ENCODE measurements at regions not wholly inside any gene's neighbourhood (a gene's known extent, or its start where the extent isn't known, plus 50 kb on each side); places are given as distances from the start of the nearest gene placed in this dataset.
"Not testable (repeated sequence)": the region's sequence is repeated elsewhere in the genome, so short reads cannot be mapped to it uniquely, and the experiment has no call there.

DNA sequence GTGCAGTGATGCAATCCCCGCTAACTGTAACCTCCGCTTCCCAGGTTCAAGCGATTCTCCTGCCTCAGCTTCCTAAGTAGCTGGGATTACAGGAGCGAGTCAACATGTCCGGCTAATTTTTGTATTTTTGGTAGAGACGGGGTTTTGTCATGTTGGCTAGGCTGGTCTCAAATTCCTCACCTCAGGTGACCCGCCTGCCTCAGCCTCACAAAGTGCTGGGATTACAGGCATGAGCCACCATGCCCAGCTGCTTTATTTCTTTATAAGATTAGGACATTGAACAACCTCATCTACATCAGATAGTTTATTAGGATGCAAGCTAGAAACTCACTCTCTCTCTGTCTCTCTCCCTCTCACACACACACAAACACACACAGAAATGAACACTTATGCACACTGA is 1102.5 kb downstream of the TAF11L14 start:
- ChIA-PET POLR2A (ENCODE audit: partially characterized antibody) (interaction anchor here (0.6 kb wide), 1 partner anchor 38 kb away, joined by 3 read pairs; no protein-coding TSS in a partner anchor), CTCF (ENCODE audit: partially characterized antibody) (interaction anchor here (0.8 to 1.4 kb wide), 4 partner anchors 12 to 1452 kb away, joined by 3 to 4 read pairs (median 3); no protein-coding TSS in a partner anchor)
- H3K9me3 ChIP-seq (ENCODE audit: insufficient read depth in 2 of 2, low read depth in 1 of 2, low read length in 1 of 2); H4K20me1 ChIP-seq (replicated peaks in 1 of 2; ENCODE audit: control insufficient read depth in 1 of 2, insufficient read depth in 2 of 2, low read length in 2 of 2); H3K23ac ChIP-seq (ENCODE audit: insufficient read length); H3K27me3 ChIP-seq (replicated peaks in 1 of 4; ENCODE audit: control insufficient read depth in 3 of 4, extremely low read depth in 1 of 4, insufficient read depth in 3 of 4, low read length in 3 of 4); H3K4me3 ChIP-seq (ENCODE audit: extremely low read depth in 1 of 4, insufficient read depth in 2 of 4, low read depth in 3 of 4, low read length in 4 of 4); H3K79me2 ChIP-seq (ENCODE audit: control insufficient read depth in 1 of 2, insufficient read depth in 2 of 2, low read length in 2 of 2); FAIRE-seq; H3K14ac ChIP-seq (ENCODE audit: insufficient read length); H3K23me2 ChIP-seq (ENCODE audit: low read depth, low read length); H3K27ac ChIP-seq (ENCODE audit: low read depth, low read length); H3K56ac ChIP-seq (replicated peaks; ENCODE audit: insufficient read length, low read depth, low read length); H3K36me3 ChIP-seq (ENCODE audit: control insufficient read depth in 2 of 4, insufficient read depth in 4 of 4, low read length in 3 of 4); H3K79me1 ChIP-seq (ENCODE audit: low read depth, low read length); H2BK15ac ChIP-seq (ENCODE audit: low read length); DNase-seq (ENCODE audit: low read depth in 1 of 2, low spot score in 2 of 2); H3K9ac ChIP-seq (replicated peaks in 1 of 4; ENCODE audit: extremely low read depth in 1 of 4, low read depth in 3 of 4, low read length in 3 of 4); H4K5ac ChIP-seq (ENCODE audit: insufficient read length, low read depth, low read length); H4K8ac ChIP-seq (ENCODE audit: extremely low read depth, insufficient read depth, low read length): not testable (repeated sequence)
- Histone ChIP-seq H2BK120ac (replicated peaks; ENCODE audit: low read depth, low read length) (peak overlapping the region; percentile 93), H2BK20ac (ENCODE audit: low read length) (peak overlapping the region; percentile 74), H2AK5ac (ENCODE audit: low read depth, low read length) (0 out of 2 replicates have a peak overlapping the region, but pooled peaks have one; percentile 17), H4K91ac (replicated peaks; ENCODE audit: insufficient read length, low read length) (peak overlapping the region; percentile 77), H2BK12ac (ENCODE audit: low read depth, low read length) (peak overlapping the region; percentile 65; the same call in 1 of the 2 replicates), H3K4me2 (ENCODE audit: insufficient read depth in 1 of 2, low read depth in 2 of 2, low read length in 2 of 2) (peak overlapping the region in 1 of 2 experiments; percentile 33; a peak in 1 of 4 replicates), H3K4ac (replicated peaks; ENCODE audit: insufficient read length, low read depth, low read length) (peak overlapping the region; percentile 91), H2AFZ (ENCODE audit: low read length) (peak overlapping the region; percentile 73; the same call in 1 of the 2 replicates), H3K4me1 (replicated peaks in 1 of 4; ENCODE audit: control insufficient read depth in 3 of 4, insufficient read depth in 4 of 4, low read length in 3 of 4) (peaks cover 0 to 27% (median 7%) of the 10 kb centered on the region in 4 experiments; a peak in 6 of 7 replicates), H2BK5ac (ENCODE audit: low read depth, low read length) (peak overlapping the region; percentile 84; the same call in 1 of the 2 replicates), H3K18ac (ENCODE audit: extremely low read depth, low read length) (peak overlapping the region; percentile 43; the same call in 1 of the 2 replicates)
- WGBS, 2 experiments (ENCODE audit: extremely low coverage in 1 of 2, insufficient coverage in 1 of 2, insufficient read length in 1 of 2, insufficient replicate concordance in 2 of 2, low coverage in 1 of 2, low lambda C conversion rate in 2 of 2, missing lambda C conversion rate in 1 of 2): 84% methylated on average over 7 of the region's 7 CpGs; no CpG with 5 or more reads in 1 of the 2 experiments
- TF ChIP-seq CEBPB (IDR thresholded peaks at IDR 0.05; ENCODE audit: low read depth, low read length): peak; percentile 16; the same call in 1 of the 2 replicates

Measured in H1 (cell line).